T-helper 1 cell treated with Interleukin-12 subunit alpha and Interleukin-12 subunit beta and Interleukin-4 antibody, amounts not matched to agents 30 ng/mL and 1 ng/mL, for 36 hours (primary cell): ENCODE measurements at regions not wholly inside any gene's neighbourhood (a gene's known extent, or its start where the extent isn't known, plus 50 kb on each side); places are given as distances from the start of the nearest gene placed in this dataset.

Experiments
- intact Hi-C: fragments of 100-400 bp; cut with micrococcal nuclease; formaldehyde crosslinking; loops from one replicate; pipeline ENCODE4 v1.15.1; 2024

DNA sequence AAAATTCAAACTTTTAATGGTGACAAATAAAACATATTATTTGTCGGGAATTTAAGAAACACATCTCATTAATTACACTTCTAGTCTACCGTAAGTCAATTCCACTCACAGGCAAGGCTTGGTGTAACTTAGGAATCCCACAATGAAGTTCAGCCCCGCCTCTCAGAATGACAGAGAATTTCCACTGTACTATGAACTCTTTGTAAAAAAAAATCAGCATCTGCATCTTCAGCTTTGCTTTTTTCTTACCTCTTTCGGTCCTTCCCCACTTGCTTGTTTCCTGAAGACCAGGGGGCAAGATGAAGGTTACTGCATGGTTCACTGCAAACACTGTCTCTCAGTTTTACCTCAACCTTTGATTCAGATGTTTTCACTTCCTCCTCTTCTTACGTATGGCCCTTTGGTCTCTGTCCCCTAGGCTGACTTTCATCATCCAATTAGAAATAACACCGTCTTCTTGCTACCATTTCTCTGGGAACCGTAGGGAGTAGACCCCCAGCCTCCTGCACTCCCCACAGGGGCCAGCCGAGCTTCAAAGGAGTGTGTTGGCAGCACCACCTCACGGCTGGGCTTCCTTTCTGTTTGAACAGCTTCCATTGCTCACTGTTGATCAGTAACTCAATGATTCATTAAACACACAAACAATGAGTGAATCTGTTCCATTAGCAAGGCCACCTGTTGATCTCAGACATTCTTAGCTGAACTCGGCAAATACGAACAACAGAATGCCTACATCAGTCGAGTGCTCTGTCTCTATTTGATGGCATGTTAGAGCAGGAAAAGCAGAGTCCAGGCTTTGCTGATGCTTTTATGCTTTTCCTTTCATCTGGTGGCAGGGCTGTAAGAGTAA, 343.0 kb downstream of the BMP4 start:
- intact Hi-C loops, result no loop called here

- intact Hi-C loops, result no loop called here
Measured at GRCh38 chr14:53610947-53611346, 345.7 kb downstream of the BMP4 start.

- intact Hi-C loops, result no loop called here
Measured at GRCh38 chr14:53609009-53609408, 347.6 kb downstream of the BMP4 start.

DNA sequence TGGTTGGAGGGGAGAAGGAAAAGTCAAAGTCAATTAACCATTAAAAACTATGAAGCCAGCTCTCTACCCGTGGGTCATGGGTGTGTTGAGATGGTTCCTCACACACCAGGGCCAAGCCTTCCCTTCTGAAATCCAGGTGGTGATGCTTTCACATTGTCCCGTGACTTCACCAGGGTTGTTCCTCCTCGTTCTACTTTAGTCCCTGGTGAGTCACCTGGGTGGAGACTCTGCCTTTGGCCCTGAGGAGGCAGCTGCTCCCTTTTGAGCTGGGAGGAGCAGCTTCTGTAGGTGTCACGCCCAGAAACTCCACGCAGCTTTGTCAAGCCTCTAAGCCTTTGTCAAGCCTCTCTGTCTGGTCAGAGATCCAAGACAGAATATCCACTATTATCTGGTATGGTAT, 348.3 kb downstream of the BMP4 start:
- intact Hi-C loops, result no loop called here

DNA sequence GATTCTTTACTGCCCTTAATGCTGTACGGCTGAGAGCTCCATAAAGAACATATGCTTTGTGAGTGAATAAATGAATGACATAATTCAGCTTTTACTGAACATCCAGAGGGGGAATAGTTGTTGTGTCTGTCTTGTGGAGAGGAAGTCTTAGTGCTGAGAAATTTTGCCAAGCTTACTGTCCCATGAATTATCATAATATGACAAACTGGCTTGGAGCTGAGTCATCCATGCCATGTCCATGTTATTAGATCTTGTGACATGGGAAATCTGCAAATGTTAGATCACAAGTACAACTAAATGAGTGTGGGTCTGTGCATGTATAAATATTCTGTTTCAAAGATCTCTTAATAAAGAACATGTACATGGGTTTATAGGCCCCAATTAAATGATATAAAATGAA, 350.4 kb downstream of the BMP4 start:
- intact Hi-C loops, result no loop called here

DNA sequence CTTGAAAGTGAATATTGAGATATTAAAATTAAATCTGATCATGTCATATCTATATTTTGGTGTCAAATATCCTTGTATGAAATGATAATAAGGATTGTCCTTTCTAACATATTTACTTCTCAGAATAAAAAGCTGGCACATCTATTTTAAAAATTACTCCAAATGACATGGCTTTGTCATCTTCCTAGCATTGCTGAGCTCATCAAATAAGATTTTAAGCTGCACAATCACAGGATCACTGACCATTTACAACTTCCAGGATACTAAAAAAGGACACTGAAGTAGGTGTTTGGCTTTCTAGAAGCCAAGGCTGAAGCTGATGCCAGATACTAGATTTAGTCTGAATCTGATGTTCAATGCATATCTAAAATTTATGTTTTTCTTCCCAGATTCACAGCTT, 351.1 kb downstream of the BMP4 start:
- intact Hi-C loops, result no loop called here

- intact Hi-C loops, result no loop called here
Measured at GRCh38 chr14:53603994-53604393, 352.6 kb downstream of the BMP4 start.

- intact Hi-C loops, result no loop called here
Measured at GRCh38 chr14:53601409-53601808, 355.2 kb downstream of the BMP4 start.

- intact Hi-C loops, result no loop called here
Measured at GRCh38 chr14:53599221-53599945, 357.2 kb downstream of the BMP4 start.

- intact Hi-C loops, result no loop called here
Measured at GRCh38 chr14:53596853-53597525, 359.6 kb downstream of the BMP4 start.

GRCh38 chr14:53591816-53592215, 364.8 kb downstream of the BMP4 start:
- intact Hi-C loops, result no loop called here

DNA sequence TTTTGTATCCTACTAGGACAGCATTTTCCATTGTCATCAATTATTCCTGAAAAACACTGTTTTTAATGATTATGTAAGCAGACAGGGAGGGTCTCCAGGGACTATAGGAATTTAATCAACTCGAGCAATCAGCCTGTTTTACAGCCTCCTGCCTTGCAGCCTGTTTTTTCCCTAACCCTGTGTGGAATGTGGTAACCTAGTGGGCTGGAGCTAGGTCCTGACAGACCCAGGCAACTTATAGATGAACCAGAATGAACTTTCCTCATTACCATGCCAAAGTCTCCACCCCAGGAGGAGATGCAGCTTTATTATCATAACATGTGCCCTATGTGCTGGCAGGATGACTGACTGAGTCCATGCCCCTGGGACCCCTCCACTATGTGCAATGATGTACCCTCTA, 375.1 kb downstream of the BMP4 start:
- intact Hi-C loops, result no loop called here

- intact Hi-C loops, result no loop called here
Measured at GRCh38 chr14:53571641-53572328, 384.8 kb downstream of the BMP4 start.

DNA sequence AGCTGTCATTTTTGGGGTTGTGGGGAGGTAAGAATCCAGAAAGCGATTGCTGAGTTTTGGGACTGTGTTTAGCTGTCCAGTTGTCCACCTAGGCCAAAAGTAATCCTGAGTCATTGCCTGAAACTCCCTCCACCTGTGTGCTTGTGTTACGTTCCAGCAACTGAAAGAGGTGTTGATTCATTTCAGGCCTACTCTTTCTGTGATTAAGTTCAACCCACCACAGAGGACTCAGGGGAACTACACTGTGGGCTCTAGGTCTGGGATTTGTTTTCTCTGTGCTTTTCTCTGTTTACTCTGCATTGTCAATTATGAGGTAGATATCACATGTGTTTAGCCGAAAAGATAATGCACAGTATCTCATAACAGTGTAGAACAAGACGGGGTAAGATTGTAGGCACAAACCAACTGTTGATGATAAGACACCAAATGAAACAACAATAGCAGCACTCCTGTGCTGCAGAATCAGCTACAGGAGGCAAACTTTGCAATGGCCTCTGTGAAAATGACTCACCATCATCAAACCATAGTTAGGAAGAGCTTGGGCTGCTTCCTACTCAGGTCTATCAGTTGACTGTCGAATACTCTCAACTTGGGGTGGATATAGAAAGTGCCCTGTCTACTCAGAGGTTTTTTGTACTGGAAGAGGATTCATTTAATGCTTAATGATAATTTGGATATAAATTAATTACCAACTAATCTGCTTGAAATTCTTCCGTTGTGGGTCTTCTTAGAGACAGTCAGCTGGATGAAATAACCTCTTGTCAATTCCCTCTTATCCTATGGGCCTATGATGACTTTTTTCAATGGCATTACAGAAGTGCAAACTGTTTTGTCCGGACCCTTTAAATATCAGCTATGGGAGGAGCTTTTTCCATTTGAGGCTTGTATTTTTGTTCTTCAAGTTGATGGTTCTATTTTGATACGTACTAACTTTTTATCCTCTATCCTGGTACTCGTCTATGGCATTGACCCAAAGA, 385.9 kb downstream of the BMP4 start:
- intact Hi-C loops, result no loop called here

- intact Hi-C loops, result no loop called here
Measured at GRCh38 chr14:53569446-53569845, 387.2 kb downstream of the BMP4 start.

- intact Hi-C loops, result no loop called here
Measured at GRCh38 chr14:53567236-53567780, 389.3 kb downstream of the BMP4 start.

GRCh38 chr14:53564870-53565269, 391.8 kb downstream of the BMP4 start:
- intact Hi-C loops, result no loop called here

DNA sequence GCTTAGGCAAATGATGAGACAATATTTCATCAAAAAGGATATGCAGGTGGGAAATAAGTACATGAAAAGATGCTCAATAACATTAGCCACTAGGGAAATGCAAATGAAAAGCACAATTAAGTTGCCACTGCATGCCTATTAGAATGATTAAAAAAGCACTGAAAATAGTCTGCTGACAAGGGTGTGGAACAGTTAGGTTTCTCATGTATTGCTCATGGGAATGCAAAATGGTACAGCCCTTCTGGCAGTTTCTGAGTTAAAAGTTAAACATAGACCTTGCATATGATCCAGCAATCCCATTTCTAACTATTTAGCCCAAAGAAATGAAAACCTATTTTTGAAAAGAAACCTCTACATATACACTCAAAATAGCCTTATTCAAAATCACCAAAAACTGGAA, 393.0 kb downstream of the BMP4 start:
- intact Hi-C loops, result no loop called here

DNA sequence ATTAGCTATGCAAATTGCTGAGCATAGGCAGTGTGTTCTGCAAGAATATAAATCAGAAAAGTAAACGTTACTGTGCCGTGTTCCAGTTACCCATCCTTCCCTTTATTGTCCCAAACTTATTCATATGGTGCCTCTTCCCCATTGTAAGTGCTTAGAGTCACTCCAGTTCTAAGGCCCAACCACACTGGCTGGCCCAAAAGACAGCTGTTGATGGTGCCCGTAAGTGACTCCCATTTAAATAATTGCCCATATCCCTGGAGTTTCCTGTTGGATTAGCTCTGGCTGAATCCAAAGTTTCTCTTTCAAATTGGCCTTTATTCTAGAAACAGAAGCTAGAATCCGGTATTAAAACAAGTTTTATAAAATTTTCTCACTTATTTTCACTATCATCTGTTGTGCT, 400.1 kb upstream of the DDHD1 start:
- intact Hi-C loops, result no loop called here

DNA sequence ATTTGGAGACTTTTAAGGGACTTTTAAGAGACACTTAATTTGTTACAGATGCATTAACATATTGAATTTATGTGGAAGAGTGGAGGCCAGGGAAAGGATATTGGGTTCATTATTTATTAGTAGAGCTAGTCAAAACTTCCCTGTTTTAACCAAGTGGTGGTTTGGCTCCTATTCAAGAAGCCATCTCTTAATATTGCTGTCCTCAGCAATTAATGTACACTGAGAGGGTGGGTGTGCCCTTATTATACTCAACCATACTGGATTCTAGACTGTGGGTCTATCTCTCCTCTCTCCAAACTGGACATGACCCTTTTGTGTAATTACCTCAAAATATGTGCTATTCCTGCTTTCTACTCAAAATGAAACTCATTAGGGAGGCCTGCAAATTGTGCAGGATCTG, 398.7 kb upstream of the DDHD1 start:
- intact Hi-C loops, result no loop called here
